ENCODE measurements at regions not wholly inside any gene's neighbourhood (a gene's known extent, or its start where the extent isn't known, plus 50 kb on each side); places are given as distances from the start of the nearest gene placed in this dataset.
"Not testable (repeated sequence)": the region's sequence is repeated elsewhere in the genome, so short reads cannot be mapped to it uniquely, and the experiment has no call there.

DNA sequence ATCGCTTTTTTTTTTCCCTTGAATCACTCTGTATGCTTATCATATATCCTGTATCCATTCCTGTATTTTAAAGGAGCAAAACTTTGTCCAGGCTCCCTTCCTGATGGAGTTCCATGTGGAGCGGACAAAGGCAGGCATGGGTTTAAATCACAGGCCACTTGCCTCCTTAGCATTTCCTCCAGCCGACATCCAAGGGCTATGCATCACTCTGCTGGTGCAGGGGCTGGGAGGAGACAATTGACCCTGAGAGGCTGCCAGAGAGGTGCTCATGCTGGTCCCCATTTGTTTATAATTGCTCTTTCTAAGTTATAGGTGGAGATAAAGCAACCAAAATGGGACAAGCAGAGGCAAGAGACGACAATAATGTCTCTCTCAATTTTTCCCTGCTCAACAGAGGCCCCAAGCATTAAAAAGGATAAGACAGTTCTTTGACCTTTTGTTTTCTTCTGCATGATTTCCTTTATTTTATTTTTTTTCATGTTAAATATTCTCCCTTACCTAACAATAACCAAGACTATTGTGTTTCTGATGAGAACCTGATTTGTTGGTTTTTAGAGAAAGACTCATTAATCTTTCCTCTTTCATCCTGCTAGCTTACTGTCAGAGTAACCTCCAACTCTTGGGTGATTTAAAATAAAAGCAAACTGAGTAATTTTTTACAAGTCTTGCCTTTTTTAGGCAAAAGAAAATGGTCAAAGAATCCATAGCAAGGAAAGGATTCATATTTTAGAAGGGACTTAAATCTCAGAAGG, 353.7 kb downstream of the ADGRL2 start:
- DNase-seq, result no peak

GRCh38 chr1:82153752-82154151, 353.0 kb downstream of the ADGRL2 start:
- no peak for DNase-seq

DNA sequence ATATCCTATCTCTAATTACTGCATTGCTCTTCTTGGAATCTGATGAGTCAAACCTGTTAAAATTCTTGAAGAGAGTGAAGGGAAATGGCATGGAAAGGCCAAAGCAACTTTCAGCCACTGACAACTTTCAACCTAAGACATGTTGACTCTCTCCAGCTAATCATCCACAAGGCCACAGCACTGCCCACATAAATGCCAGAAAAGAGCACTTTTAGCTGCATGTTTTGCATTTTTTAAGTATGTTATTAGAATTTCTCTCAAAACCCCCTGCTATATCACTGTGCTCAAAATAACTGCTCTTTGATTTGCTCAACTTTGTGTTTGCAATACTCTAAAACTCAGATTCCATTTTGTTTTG, 352.5 kb downstream of the ADGRL2 start:
- no peak for DNase-seq

DNA sequence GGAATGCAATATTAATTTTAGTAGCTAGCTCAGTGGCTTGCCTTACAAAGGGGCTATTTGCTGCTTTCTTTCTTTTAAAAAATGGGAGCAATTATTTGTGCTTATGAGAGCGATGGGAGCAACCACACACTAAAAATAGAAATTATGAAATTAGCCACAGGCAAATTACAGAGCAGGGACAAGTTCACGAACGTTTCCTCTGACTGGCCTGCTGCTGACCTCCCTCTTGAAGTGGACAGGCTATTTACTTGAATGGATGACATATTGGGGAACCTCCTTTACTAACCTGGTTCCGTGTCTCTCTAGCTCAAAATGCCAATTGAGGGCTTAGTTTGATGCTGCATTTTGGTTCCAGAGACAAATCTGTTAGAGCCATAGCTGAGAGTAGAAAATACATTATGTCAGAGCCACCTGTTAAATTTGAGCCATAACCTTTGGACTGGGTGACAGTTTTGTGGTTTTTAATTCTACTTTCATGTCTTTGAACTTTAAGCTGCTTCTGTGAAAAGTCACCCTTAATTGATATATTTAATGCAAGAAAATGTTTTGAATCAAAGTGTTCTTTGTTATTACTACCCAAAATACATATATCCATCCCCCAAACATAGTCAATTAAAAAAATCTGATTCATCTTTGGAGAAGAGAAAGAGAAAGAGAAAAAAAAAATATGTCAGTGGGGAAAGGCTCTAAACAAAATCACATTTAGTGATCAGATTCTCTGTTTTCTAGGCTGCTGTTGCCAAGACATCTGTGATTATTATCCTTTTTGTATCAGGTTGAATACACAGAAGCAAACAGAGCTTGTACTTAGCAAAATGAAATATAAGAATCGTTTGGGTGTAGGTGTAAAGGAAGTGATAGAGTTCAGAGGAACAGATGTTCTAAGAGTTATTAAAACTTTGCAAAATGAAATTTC, 351.9 kb downstream of the ADGRL2 start:
- DNase-seq, result no peak

DNA sequence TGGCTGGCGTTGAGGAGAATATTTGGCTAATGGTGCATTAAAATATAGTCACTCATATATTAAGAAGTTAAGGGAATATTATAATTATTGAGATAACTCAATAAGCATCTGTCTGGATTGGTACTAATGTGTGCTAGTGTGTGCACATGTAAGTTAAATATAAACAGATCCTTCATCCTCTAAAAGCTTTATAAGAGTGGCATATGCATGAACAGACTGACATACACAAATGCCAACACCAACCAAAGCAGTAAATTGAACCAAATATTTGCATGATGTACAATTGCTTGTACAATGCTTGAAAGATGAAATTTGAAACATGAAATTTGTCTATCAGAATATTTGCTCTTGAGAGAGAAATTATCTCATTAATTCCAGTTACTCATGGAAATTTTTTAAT, 344.9 kb downstream of the ADGRL2 start:
- no peak for DNase-seq

DNA sequence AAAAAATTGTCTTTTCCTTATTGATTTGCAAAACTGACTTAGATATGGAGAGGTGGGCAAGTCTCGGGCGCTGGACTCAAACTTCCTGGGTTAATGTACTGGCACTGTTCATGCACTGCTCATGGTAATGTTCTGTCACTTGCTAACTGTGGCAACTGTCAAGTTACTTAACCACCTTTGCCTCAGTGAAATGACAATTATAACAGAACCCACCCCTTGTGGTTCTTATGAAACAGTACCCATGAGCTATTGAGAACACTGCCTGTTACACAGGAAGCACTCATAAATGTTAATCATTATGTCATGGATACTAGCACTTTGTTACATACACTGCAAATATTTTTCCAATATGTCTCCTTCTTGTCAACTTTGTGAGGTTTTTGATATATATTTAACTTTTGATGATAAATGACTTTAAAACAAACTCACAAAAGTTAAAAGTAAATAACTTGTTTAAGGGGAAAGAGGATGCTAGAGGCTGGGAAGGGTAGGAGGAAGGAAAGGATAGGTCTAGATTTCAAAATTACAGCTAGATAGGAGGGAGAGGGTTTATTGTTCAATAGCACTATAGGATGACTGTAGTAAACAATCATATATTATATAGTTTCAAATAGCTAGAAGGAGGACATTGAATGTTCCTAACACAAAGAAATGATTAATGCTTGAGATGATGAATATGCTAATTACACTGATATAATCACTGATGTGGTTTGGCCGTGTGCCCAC, 342.5 kb downstream of the ADGRL2 start:
- DNase-seq, result no peak

DNA sequence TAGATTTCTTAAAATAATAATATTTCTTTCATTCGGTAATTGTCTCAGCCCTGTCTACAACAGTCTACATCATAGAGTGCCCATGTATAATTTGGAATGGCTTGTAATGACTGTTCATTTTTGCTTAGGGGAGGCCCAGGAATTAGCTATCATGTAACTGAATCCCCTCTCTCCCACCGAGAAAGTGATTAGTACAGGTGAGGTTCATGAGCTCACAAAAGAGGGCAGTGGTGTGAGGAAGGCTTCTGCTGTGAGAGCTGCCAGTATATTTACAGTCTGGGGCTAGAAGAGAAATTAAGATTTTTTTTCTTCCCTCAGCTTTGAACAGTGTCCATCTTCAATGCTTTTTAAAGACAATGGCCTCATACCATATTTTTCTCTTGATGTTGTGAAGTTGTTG, 340.7 kb downstream of the ADGRL2 start:
- DNase-seq, result no peak

- DNase-seq, result no peak
Observed at GRCh38 chr1:82139751-82140468, 339.2 kb downstream of the ADGRL2 start.

DNA sequence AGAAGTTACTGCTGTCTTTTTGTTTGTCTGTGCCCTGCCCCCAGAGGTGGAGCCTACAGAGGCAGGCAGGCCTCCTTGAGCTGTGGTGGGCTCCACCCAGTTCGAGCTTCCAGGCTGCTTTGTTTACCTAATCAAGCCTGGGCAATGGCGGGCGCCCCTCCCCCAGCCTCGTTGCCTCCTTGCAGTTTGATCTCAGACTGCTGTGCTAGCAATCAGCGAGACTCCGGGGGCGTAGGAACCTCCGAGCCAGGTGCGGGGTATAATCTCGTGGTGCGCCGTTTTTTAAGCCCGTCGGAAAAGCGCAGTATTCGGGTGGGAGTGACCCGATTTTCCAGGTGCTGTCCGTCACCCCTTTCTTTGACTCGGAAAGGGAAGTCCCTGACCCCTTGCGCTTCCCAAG, 335.6 kb downstream of the ADGRL2 start:
- not testable (repeated sequence) for DNase-seq

DNA sequence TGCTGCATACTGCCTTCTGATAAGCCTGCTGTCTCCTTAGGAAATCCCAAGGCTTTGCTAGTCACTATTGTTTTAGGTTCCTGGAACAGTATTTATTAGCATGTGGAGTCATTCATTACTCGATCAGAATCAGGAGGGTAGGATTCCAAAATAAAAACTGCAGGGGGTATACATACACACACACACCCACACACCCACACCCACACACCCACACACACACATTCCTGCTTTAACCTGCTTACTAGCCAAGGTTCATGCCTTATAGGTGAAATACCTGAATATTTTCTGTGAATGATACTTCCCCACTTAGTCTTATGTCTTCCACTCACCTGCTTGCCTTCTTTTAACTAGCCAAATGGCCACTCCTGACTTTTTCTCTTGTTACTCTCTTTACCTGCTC, 325.1 kb downstream of the ADGRL2 start:
- no peak for DNase-seq

DNA sequence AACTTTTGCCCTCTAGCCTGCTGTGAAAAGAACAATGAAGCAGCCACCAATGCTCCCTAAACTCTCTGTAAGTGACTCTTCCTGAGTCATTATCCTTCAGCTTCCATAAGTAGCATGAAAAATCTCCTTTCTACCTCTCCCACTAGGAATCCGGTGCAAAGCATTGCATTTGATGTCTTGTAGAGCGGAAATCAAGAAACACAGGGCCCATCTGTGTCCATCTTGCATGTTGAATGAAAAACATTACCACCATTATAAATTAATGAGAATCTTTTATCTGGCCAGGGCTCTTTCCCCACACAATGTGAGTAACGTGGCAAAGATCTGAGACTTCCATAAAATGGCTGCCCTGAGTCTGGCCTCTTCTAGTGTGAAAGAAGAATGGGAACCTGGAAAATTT, 324.4 kb downstream of the ADGRL2 start:
- no peak for DNase-seq

- DNase-seq, result no peak
Observed at GRCh38 chr1:82121421-82121820, 320.7 kb downstream of the ADGRL2 start.

DNA sequence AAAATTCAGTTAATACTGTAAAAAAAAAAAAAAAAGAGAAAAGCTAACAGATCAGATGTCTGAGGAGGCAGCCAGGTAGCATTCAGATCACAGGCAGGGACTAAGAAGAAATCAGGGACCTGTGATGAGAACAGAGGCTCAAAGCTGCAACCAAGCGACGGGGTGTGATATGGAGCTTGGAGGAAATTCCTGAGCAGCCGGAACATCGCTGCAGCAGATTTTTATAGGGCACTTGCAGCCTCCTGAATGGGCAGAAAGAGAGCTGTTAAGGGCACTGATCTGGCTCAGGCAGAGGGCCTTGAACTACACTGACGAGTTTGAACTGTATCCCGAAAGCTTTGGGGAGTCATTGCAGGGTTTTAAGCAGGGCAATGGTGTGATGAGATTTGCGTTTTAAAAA, 315.4 kb downstream of the ADGRL2 start:
- DNase-seq, result no peak

GRCh38 chr1:82114887-82115286, 314.2 kb downstream of the ADGRL2 start:
- no peak for DNase-seq

GRCh38 chr1:82110366-82111254, 309.9 kb downstream of the ADGRL2 start:
- no peak for DNase-seq

GRCh38 chr1:82108843-82109242, 308.1 kb downstream of the ADGRL2 start:
- no peak for DNase-seq

DNA sequence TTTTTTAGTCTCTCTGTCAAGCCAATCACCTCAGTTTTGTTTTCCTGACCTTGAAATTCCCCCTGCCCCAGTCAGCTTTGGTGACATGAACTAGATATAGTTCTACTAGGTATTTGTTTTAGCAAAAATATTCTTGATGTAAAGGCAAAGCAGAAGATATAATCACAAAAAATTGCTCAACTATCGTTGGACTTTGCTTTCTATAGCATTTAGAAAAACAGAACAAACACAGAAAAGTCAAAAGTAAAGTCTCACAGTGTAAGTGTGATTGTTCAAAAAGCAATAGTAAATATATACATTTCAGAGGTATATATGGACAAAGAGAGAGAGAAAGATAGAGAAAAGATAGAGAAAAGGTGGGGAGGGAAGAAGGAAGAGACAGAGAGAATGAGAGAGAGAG, 305.9 kb downstream of the ADGRL2 start:
- DNase-seq, result no peak

DNA sequence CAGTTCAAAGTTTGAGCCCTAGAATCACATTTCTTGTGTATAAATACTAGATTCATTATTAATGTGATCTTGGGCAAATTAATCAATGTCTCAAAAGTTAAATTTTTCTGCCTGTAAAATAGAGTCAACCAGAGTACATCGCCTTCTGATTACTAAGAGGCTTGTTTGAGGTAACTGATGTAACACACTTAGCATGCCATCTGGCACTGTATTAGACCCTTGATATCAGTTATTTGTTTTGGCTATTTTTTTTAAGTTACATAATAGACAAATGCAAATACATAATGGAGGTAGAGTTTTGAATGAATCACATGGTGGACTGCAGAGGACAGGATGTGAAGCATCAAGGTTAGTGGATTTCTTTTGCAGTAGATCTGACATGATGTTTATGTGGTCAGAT, 298.4 kb downstream of the ADGRL2 start:
- DNase-seq, result no peak

- DNase-seq, result no peak
Observed at GRCh38 chr1:82094136-82094535, 293.4 kb downstream of the ADGRL2 start.

DNA sequence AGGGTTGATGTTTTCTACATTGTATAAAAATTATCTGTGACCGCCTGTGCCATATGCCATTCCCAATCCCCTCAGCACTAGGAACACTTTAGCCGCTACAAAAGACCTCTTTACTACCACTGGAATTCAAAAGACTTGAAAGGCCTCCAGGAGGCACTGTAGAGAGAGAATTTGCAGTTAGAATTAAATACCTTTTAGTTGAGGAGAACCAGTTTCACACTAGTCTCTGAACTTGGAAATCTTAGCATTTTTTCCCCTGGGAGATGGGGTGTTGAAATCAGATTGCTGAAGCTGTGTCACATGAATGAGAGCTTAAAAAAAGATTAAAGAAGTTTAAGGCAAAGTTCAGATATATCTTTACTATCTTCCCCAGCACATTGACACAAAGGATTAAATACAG, 291.0 kb downstream of the ADGRL2 start:
- no peak for DNase-seq

GRCh38 chr1:82091265-82091664, 290.5 kb downstream of the ADGRL2 start:
- DNase-seq, result no peak

- DNase-seq, result no peak
Observed at GRCh38 chr1:82090104-82090503, 289.4 kb downstream of the ADGRL2 start.
